Naive thymus-derived CD4-positive, alpha-beta T cell (primary cell): ENCODE measurements at regions not wholly inside any gene's neighbourhood (a gene's known extent, or its start where the extent isn't known, plus 50 kb on each side); places are given as distances from the start of the nearest gene placed in this dataset.

ENCODE experiments used
- ATAC-seq: fragments of 150-1000 bp; cut with Tn5 transposase; 2 replicates; pipeline ENCODE4 v1.10.0; 2021; ENCODE audit warnings: mild to moderate bottlenecking, moderate library complexity
- CTCF ChIA-PET: fragments of 350-600 bp; sonication (Branson Sonifier 250); formaldehyde crosslinking; loops from one replicate; lab custom pipeline; 2021; ENCODE audit warnings: antibody characterized with exemption; lab: Charles Lee
- POLR2A ChIA-PET: fragments of 350-600 bp; sonication (Branson Sonifier 250); formaldehyde crosslinking; loops from one replicate; lab custom pipeline; 2021; ENCODE audit warnings: antibody characterized with exemption, inconsistent platforms; lab: Charles Lee
- DNase-seq, 9 donors: peaks; one replicate each; pipeline versions ENCODE4 v3.0.0 to v3.0.0-alpha.2; 2020 to 2022; ENCODE audit warnings: mixed read lengths in 1 of 9
- H3K27ac ChIP-seq: one replicate; pipeline ENCODE4 v1.7.0; 2013; ENCODE audit warnings: mild to moderate bottlenecking, low read depth, low read length, moderate library complexity
- H3K27me3 ChIP-seq, 2 donors: one replicate each; pipeline ENCODE4 v1.7.0; 2013; ENCODE audit warnings: low read length in 2 of 2, mild to moderate bottlenecking in 2 of 2, moderate library complexity in 2 of 2; ENCODE audit not compliant: control insufficient read depth in 2 of 2, insufficient read depth in 2 of 2
- H3K36me3 ChIP-seq, 3 experiments: 1 replicate in 2 of 3; 2 replicates in 1 of 3; pipeline ENCODE4 v1.7.0; 2013; ENCODE audit warnings: low read length in 3 of 3, mild to moderate bottlenecking in 3 of 3, moderate library complexity in 1 of 3; ENCODE audit not compliant: insufficient read depth in 3 of 3, control insufficient read depth in 2 of 3
- H3K4me1 ChIP-seq, 2 donors: one replicate each; pipeline ENCODE4 v1.7.0; 2013; ENCODE audit warnings: low read length in 2 of 2, mild to moderate bottlenecking in 2 of 2, moderate library complexity in 1 of 2; ENCODE audit not compliant: control insufficient read depth in 2 of 2, insufficient read depth in 2 of 2
- H3K4me3 ChIP-seq: 2 replicates; pipeline ENCODE4 v1.7.0; 2013; ENCODE audit warnings: mild to moderate bottlenecking, low read length
- H3K9me3 ChIP-seq, 3 experiments: 1 replicate in 2 of 3; 2 replicates in 1 of 3; pipeline ENCODE4 v1.7.0; 2013; ENCODE audit warnings: low read length in 3 of 3; ENCODE audit not compliant: control insufficient read depth in 2 of 3
- H3K27ac Mint-ChIP-seq, 9 donors: one replicate each; pipeline ENCODE4 v1.8.0; 2020 to 2022; ENCODE audit warnings: mixed read lengths in 9 of 9, mild to moderate bottlenecking in 8 of 9, moderate library complexity in 5 of 9, inconsistent platforms in 2 of 9
- H3K27me3 Mint-ChIP-seq, 5 donors: one replicate each; pipeline ENCODE4 v1.8.0; 2021 to 2022; ENCODE audit warnings: mixed read lengths in 5 of 5, mild to moderate bottlenecking in 1 of 5
- H3K36me3 Mint-ChIP-seq, 5 donors: one replicate each; pipeline ENCODE4 v1.8.0; 2020 to 2022; ENCODE audit warnings: mixed read lengths in 5 of 5, mild to moderate bottlenecking in 3 of 5, inconsistent platforms in 1 of 5
- H3K4me1 Mint-ChIP-seq, 7 donors: one replicate each; pipeline ENCODE4 v1.8.0; 2020 to 2022; ENCODE audit warnings: mixed read lengths in 7 of 7, mild to moderate bottlenecking in 3 of 7, inconsistent platforms in 1 of 7
- H3K4me3 Mint-ChIP-seq, 10 donors: one replicate each; pipeline ENCODE4 v1.8.0; 2020 to 2022; ENCODE audit warnings: mild to moderate bottlenecking in 10 of 10, mixed read lengths in 10 of 10, moderate library complexity in 6 of 10, inconsistent platforms in 2 of 10
- H3K9me3 Mint-ChIP-seq, 11 donors: one replicate each; pipeline ENCODE4 v1.8.0; 2020 to 2022; ENCODE audit warnings: mixed read lengths in 11 of 11, mild to moderate bottlenecking in 4 of 11, inconsistent platforms in 1 of 11, moderate library complexity in 1 of 11
- intact Hi-C, 2 donors: fragments of 100-400 bp; cut with micrococcal nuclease; formaldehyde crosslinking; loops; one replicate each; pipeline ENCODE4 v1.15.1; 2023

DNA sequence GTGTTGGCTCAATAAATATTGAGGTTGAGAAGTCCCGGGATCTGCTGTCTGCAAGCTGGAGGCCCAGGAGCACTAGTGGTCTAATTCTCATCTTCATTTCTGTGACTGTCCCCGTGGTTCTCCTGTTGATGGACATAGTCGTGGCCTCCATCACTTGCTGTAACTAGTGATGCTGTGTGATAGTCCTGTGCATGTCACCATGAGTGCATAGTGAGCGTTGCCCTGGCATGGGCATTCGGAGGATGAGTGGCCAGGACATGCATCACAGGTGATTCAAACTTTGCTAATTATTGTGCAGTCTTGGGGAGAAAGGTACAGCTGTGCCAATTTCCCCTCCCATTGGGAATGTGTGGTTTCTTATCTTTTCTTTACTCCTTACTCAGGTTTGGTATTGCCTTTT is 902.2 kb downstream of the BRD1 start:
- H3K36me3 Mint-ChIP-seq, result no peaks in the 10 kb centered on the region
- Histone ChIP-seq H3K9me3 (no peaks in the 10 kb centered on the region), H3K36me3 (no peaks in the 10 kb centered on the region), H3K4me3 (no peak overlapping the region), H3K27ac (no peak overlapping the region), H3K4me1 (no peaks in the 10 kb centered on the region), H3K27me3 (peaks cover 0 to 6% of the 10 kb centered on the region in 2 donors)
- no peak for DNase-seq
- POLR2A ChIA-PET, result no interaction called here
- no peak for ATAC-seq
- CTCF ChIA-PET, result no interaction called here
- H3K27ac Mint-ChIP-seq, result peak overlapping the region in 1 of 9 donors; percentile 6
- H3K4me3 Mint-ChIP-seq, result no peak overlapping the region
- intact Hi-C loops, result no loop called here
- peaks cover 4 to 78% (median 44%) of the 10 kb centered on the region in 5 donors for H3K27me3 Mint-ChIP-seq
- peaks cover 0 to 9% (median 0%) of the 10 kb centered on the region in 11 donors for H3K9me3 Mint-ChIP-seq
- no peaks in the 10 kb centered on the region for H3K4me1 Mint-ChIP-seq

GRCh38 chr22:48923996-48924395 is 903.7 kb downstream of the BRD1 start:
- H3K27ac Mint-ChIP-seq, result no peak overlapping the region
- ATAC-seq, result no peak
- peaks cover 0 to 3% of the 10 kb centered on the region in 2 donors for H3K27me3 ChIP-seq
- H3K27ac ChIP-seq, result no peak overlapping the region
- H3K4me3 ChIP-seq, result no peak overlapping the region
- H3K27me3 Mint-ChIP-seq, result peaks cover 4 to 75% (median 34%) of the 10 kb centered on the region in 5 donors
- peaks cover 0 to 9% (median 0%) of the 10 kb centered on the region in 11 donors for H3K9me3 Mint-ChIP-seq
- POLR2A ChIA-PET, result no interaction called here
- H3K4me1 Mint-ChIP-seq, result no peaks in the 10 kb centered on the region
- H3K9me3 ChIP-seq, result no peaks in the 10 kb centered on the region
- intact Hi-C loops, result no loop called here
- no peak for DNase-seq
- H3K4me1 ChIP-seq, result no peaks in the 10 kb centered on the region
- no peaks in the 10 kb centered on the region for H3K36me3 ChIP-seq
- no peak overlapping the region for H3K4me3 Mint-ChIP-seq
- CTCF ChIA-PET, result no interaction called here
- H3K36me3 Mint-ChIP-seq, result no peaks in the 10 kb centered on the region

DNA sequence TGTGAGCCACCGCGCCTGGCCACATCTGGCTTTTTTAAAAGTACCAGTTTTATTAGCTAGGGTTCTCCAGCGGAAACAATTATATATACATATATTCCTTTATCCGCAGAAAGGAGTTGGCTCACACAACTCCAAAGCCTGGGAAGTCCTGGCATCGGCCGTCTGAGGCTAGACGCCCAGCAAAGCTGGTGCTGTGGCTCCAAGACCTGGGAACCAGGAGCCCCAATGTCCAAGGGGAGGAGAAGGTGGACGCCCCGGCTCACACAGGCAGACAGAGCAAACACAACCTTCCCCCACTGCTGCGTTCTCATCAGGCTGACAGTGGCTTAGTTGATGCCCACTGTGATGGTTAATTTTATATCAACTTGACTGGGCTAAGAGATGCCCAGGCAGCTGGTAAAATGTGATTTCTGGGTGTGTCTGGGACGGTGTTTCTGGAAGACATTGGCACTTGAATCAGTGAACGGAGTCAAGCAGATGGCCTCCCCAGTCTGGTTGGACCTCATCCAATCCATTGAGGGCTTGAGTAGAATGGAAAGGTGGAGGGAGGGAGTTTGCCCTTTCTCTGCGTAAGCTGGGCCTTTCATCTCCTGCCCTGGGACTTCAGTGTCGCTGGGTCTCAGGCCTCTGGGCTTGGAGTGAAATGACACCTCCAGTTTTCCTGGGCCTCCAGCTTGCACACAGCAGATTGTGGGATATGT is 904.4 kb downstream of the BRD1 start:
- DNase-seq (no peak), ATAC-seq (no peak)
- CTCF ChIA-PET, result no interaction called here
- Mint-ChIP-seq H3K36me3 (no peaks in the 10 kb centered on the region), H3K4me3 (no peak overlapping the region), H3K9me3 (peaks cover 0 to 9% (median 0%) of the 10 kb centered on the region in 11 donors), H3K27me3 (peaks cover 4 to 76% (median 33%) of the 10 kb centered on the region in 5 donors), H3K4me1 (no peaks in the 10 kb centered on the region), H3K27ac (no peak overlapping the region)
- Histone ChIP-seq H3K27ac (no peak overlapping the region), H3K9me3 (no peaks in the 10 kb centered on the region), H3K27me3 (peaks cover 0 to 3% of the 10 kb centered on the region in 2 donors), H3K4me1 (no peaks in the 10 kb centered on the region), H3K4me3 (no peak overlapping the region), H3K36me3 (no peaks in the 10 kb centered on the region)
- intact Hi-C loops, result no loop called here
- POLR2A ChIA-PET, result no interaction called here

DNA sequence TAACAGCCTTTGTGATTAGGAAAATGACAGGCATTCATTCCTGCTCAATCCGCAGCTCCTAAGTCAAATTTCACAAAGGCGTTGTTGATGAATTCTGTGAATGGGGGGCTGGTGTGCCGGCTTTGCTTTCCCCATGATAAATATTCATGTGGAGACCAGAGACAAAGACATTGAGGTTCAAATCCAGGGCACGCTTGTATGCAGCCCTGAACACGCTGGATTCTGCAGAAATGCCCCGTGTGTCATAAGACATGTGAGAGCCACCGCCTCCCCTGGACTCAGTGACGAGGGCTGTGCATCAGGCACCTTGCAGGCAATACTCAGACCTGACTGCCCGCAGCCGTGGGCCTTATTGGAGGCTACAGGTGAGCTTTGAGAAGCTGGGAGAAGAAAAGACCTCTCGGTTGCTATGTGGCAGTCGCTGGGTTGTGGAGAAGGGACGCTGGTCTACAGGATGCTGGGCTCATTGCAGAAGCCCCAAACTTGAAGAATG is 906.2 kb downstream of the BRD1 start:
- Mint-ChIP-seq H3K4me3 (no peak overlapping the region), H3K27me3 (peaks cover 0 to 70% (median 42%) of the 10 kb centered on the region in 5 donors), H3K36me3 (no peaks in the 10 kb centered on the region), H3K27ac (no peak overlapping the region), H3K9me3 (peaks cover 0 to 11% (median 2%) of the 10 kb centered on the region in 11 donors), H3K4me1 (no peaks in the 10 kb centered on the region)
- DNase-seq, result no peak
- intact Hi-C loops, result no loop called here
- Histone ChIP-seq H3K4me3 (no peak overlapping the region), H3K4me1 (no peaks in the 10 kb centered on the region), H3K36me3 (no peaks in the 10 kb centered on the region), H3K27me3 (peaks cover 0 to 3% of the 10 kb centered on the region in 2 donors), H3K9me3 (peaks cover 0 to 4% (median 0%) of the 10 kb centered on the region in 3 experiments), H3K27ac (no peak overlapping the region)
- no peak for ATAC-seq
- POLR2A ChIA-PET, result no interaction called here
- CTCF ChIA-PET, result no interaction called here

DNA sequence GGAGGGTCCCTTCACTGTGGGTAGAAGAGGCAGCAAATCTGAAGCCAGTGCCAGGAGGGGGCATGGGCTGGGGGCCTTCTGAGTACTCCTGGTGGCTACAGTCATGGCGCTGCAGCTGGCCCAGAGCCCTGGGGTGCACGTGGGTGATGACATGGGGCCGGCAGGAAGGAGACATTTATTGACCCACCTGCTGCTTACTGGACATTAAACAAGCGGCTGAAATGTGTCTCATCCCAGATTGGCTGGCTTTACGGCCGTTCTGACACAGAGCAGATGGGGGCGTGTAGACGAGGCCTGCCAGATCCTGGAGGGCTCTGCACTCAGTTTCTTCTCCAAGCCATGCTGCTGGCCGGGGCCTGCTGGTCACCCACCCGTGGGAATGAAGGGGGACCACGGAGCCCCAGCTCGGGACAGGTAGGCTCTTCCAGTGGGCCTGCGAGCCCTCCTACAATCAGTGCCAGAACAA is 906.9 kb downstream of the BRD1 start:
- H3K27ac Mint-ChIP-seq, result no peak overlapping the region
- H3K4me1 Mint-ChIP-seq, result no peaks in the 10 kb centered on the region
- no peak for DNase-seq
- peaks cover 0 to 65% (median 42%) of the 10 kb centered on the region in 5 donors for H3K27me3 Mint-ChIP-seq
- Histone ChIP-seq H3K27me3 (peaks cover 0 to 3% of the 10 kb centered on the region in 2 donors), H3K4me3 (no peak overlapping the region), H3K4me1 (no peaks in the 10 kb centered on the region), H3K9me3 (peaks cover 0 to 4% (median 0%) of the 10 kb centered on the region in 3 experiments), H3K27ac (no peak overlapping the region), H3K36me3 (no peaks in the 10 kb centered on the region)
- intact Hi-C loops, result no loop called here
- ChIA-PET CTCF (no interaction called here), POLR2A (no interaction called here)
- no peaks in the 10 kb centered on the region for H3K36me3 Mint-ChIP-seq
- H3K9me3 Mint-ChIP-seq, result peaks cover 0 to 11% (median 5%) of the 10 kb centered on the region in 11 donors
- no peak overlapping the region for H3K4me3 Mint-ChIP-seq
- no peak for ATAC-seq

DNA sequence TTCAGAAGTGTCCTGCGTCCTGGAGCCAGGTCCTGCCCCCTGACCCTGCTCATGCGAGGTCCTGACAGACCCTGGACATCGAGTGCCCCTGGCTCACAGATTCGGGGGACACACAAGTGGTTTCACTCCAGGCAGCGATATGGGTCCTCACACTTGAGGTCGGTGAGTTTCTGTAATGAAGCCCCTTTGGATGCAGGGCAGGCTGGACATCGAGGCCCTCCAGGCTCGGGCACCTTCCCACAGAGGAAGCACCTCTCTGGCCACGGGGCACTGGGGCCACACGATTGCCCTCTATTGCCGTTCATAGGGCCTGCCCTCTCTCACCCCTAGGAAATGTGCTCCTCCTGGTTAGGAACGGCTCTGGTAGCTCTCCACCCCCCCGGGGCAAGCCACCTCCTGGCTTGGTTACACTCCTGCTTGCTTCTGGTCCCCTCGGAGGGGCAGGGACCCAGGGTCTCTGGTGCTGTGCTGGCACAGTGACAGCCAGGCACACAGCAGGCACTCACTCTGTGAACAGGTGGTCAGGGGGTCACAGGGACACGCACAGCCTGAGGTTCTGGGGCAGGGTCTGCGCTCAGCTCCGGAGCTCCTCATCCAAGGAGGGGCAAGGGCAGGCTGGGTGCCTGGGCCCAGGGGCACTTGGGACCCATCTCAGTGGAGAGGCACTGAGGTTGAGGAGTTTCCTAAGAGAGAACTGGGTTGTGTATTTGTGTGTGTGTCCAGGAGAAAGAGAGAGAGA is 907.7 kb downstream of the BRD1 start:
- H3K36me3 Mint-ChIP-seq, result no peaks in the 10 kb centered on the region
- ChIA-PET CTCF (no interaction called here), POLR2A (no interaction called here)
- peaks cover 0 to 60% (median 48%) of the 10 kb centered on the region in 5 donors for H3K27me3 Mint-ChIP-seq
- Histone ChIP-seq H3K27ac (no peak overlapping the region), H3K4me1 (no peaks in the 10 kb centered on the region), H3K9me3 (peaks cover 0 to 4% (median 0%) of the 10 kb centered on the region in 3 experiments), H3K36me3 (no peaks in the 10 kb centered on the region), H3K27me3 (peaks cover 0 to 3% of the 10 kb centered on the region in 2 donors), H3K4me3 (no peak overlapping the region)
- peaks cover 0 to 15% (median 6%) of the 10 kb centered on the region in 11 donors for H3K9me3 Mint-ChIP-seq
- no peak for DNase-seq
- peaks cover 0 to under 1% (median 0%) of the 10 kb centered on the region in 7 donors for H3K4me1 Mint-ChIP-seq
- ATAC-seq, result no peak
- intact Hi-C loops, result no loop called here
- no peak overlapping the region for H3K4me3 Mint-ChIP-seq
- no peak overlapping the region for H3K27ac Mint-ChIP-seq
